Right cardiac atrium (tissue), 5 donors: ENCODE measurements at regions not wholly inside any gene's neighbourhood (a gene's known extent, or its start where the extent isn't known, plus 50 kb on each side); places are given as distances from the start of the nearest gene placed in this dataset.

Experiments
- ATAC-seq, 2 donors: fragments of 200-7000 bp; cut with Tn5 transposase; one replicate each; pipeline versions ENCODE4 v1.8.0 to v1.9.1; 2020; ENCODE audit warnings: moderate library complexity in 2 of 2, mild to moderate bottlenecking in 1 of 2
- DNase-seq, 3 donors: peaks; one replicate each; pipeline ENCODE4 v3.0.0-alpha.2; 2020
- H3K27ac ChIP-seq: one replicate; pipeline ENCODE4 v1.5.1; 2013; ENCODE audit warnings: mild to moderate bottlenecking, low read length, control low read depth, moderate library complexity
- H3K27me3 ChIP-seq: one replicate; pipeline ENCODE4 v1.6.1; 2013; ENCODE audit not compliant: control insufficient read depth, insufficient read depth
- H3K4me1 ChIP-seq: one replicate; pipeline ENCODE4 v1.6.1; 2013; ENCODE audit warnings: low read length; ENCODE audit not compliant: control insufficient read depth, insufficient read depth
- H3K4me3 ChIP-seq: one replicate; pipeline ENCODE4 v1.5.1; 2013; ENCODE audit warnings: low read length, control low read depth
- H3K9me3 ChIP-seq: one replicate; pipeline ENCODE4 v1.6.1; 2013; ENCODE audit warnings: low read length; ENCODE audit not compliant: control insufficient read depth
- WGBS: extraction: QIAGEN DNeasy Blood & Tissue Kit; methylation state at CpG from one replicate; pipeline ENCODE4 v1.1.7; 2013; 5-methylcytosine and 5-hydroxymethylcytosine counted together
- intact Hi-C, 4 donors: fragments of 100-400 bp; cut with DNase I; formaldehyde crosslinking; loops; one replicate each; pipeline versions ENCODE4 v1.11.0 to v1.14.0; 2022 to 2023
- donor health status: healthy with polysubstance abuse.
- donor health status: DM: no; HTN: yes; CAD: no.
- donor health status: DM: no; HTN: no; CAD: no.
- donor health status: DM: no; HTN: yes; CAD: no; lungs with severe emphysema.
- donor health status: DM: yes; HTN: yes; CAD: no.

DNA sequence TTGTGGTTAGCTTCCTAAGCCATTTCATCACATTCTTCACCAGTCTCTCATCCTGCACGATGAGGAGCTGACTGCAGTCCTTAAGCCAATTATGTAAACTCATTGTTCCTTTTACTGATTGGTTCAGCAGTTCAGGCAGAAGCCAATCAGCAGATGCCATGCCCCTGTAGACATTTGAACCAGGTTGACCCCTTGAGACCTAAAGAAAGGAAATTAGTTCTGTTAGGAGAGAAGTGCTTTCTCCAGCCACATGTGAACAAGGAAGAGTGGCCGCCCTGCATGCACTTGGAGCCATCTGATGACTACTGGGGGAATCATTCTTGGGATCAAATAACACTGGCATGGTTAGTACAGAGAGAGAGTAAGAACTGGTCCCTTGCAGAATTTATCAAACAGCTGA, 535.2 kb upstream of the ID4 start:
- Histone ChIP-seq H3K27me3 (no peaks in the 10 kb centered on the region), H3K27ac (no peak overlapping the region), H3K9me3 (no peaks in the 10 kb centered on the region), H3K4me3 (no peak overlapping the region), H3K4me1 (no peaks in the 10 kb centered on the region)
- intact Hi-C loops: no loop called here
- 68% methylated on average over 2 of the region's 2 CpGs for WGBS
- DNase-seq (no peak), ATAC-seq (no peak)

DNA sequence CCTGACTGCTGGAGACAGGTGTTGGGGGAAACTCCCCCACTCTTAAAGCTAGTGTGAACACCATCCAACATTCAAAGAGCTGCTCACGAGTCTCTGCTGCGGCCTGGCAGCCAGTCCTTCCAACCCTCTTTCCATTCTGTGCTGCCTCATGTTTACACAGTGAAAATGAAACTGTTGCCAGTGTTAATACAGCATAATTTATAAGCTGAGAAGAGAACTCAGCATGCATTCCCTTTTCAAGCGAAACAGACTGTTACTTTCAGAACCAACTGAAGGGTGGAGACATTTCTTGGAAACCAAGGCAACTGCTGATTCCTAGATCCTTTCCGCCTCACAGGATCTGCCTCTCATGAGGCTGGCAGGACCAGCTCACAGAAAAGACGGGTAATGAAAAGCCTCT, 533.8 kb upstream of the ID4 start:
- intact Hi-C loops: no loop called here
- Histone ChIP-seq H3K4me1 (no peaks in the 10 kb centered on the region), H3K27ac (no peak overlapping the region), H3K9me3 (no peaks in the 10 kb centered on the region), H3K4me3 (no peak overlapping the region), H3K27me3 (no peaks in the 10 kb centered on the region)
- DNase-seq (peak in 1 of 3 donors; percentile 46), ATAC-seq (peak in 1 of 2 donors; percentile 41)
- 53% methylated on average over 5 of the region's 5 CpGs for WGBS

DNA sequence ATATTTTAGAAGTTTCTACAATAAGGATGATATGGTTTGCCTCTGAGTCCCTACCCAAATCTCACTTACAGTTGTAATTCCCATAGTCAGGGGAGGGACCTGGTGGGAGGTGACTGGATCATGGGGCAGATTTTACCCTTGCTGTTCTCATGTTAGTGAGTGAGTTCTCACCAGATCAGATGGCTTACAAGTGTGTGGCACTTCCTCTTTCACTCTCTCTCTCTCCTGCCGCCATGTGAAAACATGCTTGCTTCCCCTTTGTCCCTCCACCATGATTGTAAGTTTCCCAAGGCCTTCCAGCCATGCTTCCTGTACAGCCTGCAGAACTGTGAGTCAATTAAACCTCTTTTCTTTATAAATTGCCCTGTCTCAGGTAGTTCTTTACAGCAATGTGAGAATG, 527.5 kb upstream of the ID4 start:
- WGBS: 90% methylated on average over 1 of the region's 1 CpG
- no peaks in the 10 kb centered on the region for H3K27me3 ChIP-seq
- H3K4me3 ChIP-seq: no peak overlapping the region
- ATAC-seq: no peak
- no peak for DNase-seq
- H3K27ac ChIP-seq: no peak overlapping the region
- intact Hi-C loops: no loop called here
- no peaks in the 10 kb centered on the region for H3K4me1 ChIP-seq
- no peaks in the 10 kb centered on the region for H3K9me3 ChIP-seq

DNA sequence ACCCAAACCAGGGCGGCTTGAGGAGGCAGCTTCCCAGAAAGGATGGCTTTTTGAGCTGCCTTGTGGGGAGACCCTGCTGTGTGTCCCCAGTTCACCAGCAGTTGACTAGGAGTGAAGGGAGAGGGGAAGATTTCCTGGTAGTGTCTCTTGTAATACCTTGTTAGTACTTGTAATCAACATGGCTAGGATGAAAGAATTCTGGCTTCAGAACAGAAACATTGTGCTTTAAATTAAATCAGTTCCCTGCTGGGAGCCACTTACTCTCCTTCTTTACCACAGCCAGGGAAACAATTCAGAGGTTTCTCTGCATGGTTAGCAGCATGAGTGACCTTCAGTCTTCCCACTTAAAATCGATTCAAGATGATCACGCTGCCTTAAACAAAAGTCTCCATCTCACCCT, 525.4 kb upstream of the ID4 start:
- H3K4me3 ChIP-seq: no peak overlapping the region
- DNase-seq (no peak), ATAC-seq (no peak)
- no peaks in the 10 kb centered on the region for H3K27me3 ChIP-seq
- no peaks in the 10 kb centered on the region for H3K4me1 ChIP-seq
- intact Hi-C loops: no loop called here
- no peak overlapping the region for H3K27ac ChIP-seq
- 48% methylated on average over 3 of the region's 3 CpGs for WGBS
- no peaks in the 10 kb centered on the region for H3K9me3 ChIP-seq

DNA sequence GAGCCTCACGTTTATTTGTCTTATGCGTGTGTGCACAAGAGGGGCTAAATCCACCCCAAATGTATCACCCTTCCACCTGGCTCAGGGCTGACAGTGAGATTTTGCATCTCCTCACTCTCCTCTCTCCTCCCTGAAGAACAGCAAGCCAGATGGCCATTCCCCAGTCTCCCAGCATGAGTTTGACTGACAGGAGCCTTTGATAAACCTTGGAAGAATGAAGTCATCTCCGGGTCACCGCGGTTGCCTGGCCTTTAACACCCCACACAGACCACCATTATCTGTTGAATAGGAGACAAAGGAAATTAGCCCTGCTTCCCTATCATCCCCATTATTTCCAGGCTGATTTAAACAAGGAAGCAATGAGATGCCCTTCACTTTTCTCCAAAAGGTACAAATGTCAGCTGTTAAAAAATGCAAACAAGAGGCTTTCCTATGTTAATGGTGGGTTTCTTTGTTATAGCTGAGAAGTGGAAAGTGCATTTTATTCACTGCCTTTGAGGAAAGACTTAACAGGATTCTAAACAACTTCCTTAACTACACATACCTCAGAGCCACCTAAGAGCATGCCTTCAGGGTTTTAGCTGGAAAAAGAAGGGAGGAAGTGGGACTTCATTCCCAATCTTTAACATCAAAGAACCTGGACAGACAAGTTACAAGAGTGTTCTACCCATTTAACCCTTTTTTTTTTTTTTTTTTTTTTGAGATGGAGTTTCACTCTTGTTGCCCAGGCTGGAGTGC, 524.8 kb upstream of the ID4 start:
- intact Hi-C loops: no loop called here
- DNase-seq: no peak
- Histone ChIP-seq H3K27me3 (no peaks in the 10 kb centered on the region), H3K9me3 (no peaks in the 10 kb centered on the region), H3K27ac (no peak overlapping the region), H3K4me1 (no peaks in the 10 kb centered on the region), H3K4me3 (no peak overlapping the region)
- no peak for ATAC-seq
- 21% methylated on average over 5 of the region's 5 CpGs for WGBS

DNA sequence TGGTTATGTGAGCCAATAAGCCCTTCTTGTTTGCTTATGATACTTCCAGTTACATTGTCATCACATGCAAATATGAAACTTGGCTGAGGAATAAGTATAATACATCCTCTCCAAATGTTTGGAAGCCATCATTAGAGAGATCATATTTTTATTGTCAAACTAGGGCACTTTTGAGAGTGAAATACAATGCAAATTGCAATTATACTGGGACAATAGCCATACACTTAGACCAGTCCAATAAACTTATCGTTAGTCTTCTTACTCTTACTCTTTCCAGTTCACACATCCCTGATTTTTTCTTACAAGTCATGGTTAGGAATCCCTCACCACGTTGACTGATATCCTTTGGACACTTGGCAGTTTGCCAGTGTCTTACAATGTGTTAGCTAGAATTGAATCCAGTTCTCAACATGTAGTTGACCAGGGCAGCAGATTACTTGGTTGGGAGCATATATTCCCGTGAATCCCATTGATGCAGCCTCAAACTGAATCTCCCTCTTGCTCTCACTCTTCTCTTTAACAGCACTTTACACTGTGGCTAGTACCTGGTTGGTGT, 519.7 kb upstream of the ID4 start:
- H3K27ac ChIP-seq: no peak overlapping the region
- intact Hi-C loops: no loop called here
- 43% methylated on average over 3 of the region's 3 CpGs for WGBS
- no peak overlapping the region for H3K4me3 ChIP-seq
- no peaks in the 10 kb centered on the region for H3K9me3 ChIP-seq
- no peak for DNase-seq
- ATAC-seq: no peak
- H3K27me3 ChIP-seq: no peaks in the 10 kb centered on the region
- H3K4me1 ChIP-seq: no peaks in the 10 kb centered on the region

DNA sequence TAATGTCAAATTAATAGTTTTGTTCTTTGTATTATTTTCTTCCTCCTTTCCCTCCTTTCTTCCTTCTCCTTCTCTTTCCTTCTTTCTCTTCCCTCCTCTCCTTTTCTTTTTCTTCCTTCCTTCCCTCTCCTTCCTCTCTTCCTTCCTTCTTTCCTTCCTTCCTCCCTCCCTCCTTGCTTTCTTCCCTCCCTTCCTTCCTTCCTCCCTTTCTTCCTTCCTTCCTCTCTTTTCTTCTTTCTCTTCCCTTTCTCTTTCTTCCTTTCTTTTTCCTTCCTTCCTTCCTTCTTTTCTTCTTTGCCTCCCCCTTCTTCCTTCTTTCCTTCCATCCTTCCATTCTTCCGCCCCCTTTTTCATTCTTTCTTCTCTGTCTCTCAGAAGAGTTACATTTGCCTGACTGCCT, 518.2 kb upstream of the ID4 start:
- intact Hi-C loops: no loop called here
- DNase-seq: no peak
- Histone ChIP-seq H3K27ac (no peak overlapping the region), H3K4me3 (no peak overlapping the region), H3K27me3 (no peaks in the 10 kb centered on the region), H3K4me1 (no peaks in the 10 kb centered on the region), H3K9me3 (no peaks in the 10 kb centered on the region)
- WGBS: 93% methylated on average over 1 of the region's 1 CpG
- ATAC-seq: no peak

DNA sequence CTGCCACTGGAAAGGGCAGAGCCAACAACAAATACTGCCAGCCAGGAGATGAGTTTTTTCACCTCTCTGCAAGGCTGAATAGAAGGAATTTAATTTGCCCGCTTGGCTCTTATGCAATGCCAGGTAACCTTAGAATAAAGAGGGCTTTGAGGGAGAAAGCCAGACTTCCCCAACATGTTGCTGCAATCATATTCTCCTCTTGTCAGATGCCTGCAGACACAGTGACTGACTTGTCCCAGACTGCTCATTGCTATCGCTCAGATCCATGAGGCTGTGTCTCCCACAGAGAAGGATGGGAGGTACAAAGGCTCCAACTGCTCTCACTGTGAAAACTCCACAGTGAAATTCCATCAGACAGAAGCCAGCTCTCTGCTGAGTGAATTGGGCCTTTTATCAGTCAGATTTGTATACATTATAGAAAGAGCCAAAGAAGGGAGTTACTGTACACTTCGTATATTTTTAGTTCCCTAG, 517.0 kb upstream of the ID4 start:
- no peak overlapping the region for H3K27ac ChIP-seq
- WGBS: 43% methylated on average over 3 of the region's 3 CpGs

DNA sequence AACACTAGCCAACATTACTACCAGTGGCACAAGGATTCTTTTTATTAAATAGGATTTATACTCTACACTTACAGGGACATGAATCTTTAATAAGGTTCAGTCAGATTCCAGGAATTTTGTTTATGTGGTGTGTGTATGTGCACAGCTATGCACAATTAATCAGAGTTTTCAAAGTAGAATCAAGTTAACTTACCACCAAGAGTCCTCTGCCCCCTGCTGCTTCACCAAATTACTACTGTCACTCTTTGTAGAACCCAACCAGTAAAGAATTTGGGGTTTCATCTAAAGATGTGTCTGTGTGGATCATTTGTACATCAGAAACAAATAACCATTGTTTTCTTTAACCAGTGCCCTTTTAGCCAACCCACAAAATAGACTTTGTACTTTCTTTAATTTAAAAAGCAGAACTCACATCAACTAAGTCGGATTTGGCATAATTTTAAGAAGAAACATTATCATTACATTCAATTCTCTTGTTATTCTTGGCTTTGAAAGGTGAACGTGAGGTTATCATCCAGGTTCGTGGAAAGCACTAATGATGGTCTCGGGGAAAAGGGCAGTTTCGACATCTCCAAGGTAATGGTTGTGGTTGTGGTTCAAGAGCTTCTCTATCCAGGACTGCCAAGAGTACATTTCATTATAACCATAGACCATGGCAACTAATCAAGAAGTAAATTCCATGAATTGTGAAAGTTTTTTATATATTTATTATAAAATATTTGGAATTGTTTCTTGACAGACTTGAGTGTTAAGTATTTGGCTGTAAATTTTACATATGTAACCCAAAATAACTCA, 514.3 kb upstream of the ID4 start:
- H3K27me3 ChIP-seq: no peaks in the 10 kb centered on the region
- no peak overlapping the region for H3K4me3 ChIP-seq
- intact Hi-C loops: no loop called here
- DNase-seq: no peak
- no peaks in the 10 kb centered on the region for H3K9me3 ChIP-seq
- 68% methylated on average over 5 of the region's 5 CpGs for WGBS
- no peaks in the 10 kb centered on the region for H3K4me1 ChIP-seq
- H3K27ac ChIP-seq: no peak overlapping the region
- ATAC-seq: no peak

More for the DNA sequence above, 517.0 kb upstream of the ID4 start:
- intact Hi-C loops: no loop called here
- no peaks in the 10 kb centered on the region for H3K9me3 ChIP-seq
- DNase-seq: no peak
- no peak overlapping the region for H3K4me3 ChIP-seq
- H3K27me3 ChIP-seq: no peaks in the 10 kb centered on the region
- ATAC-seq: no peak
- H3K4me1 ChIP-seq: no peaks in the 10 kb centered on the region

DNA sequence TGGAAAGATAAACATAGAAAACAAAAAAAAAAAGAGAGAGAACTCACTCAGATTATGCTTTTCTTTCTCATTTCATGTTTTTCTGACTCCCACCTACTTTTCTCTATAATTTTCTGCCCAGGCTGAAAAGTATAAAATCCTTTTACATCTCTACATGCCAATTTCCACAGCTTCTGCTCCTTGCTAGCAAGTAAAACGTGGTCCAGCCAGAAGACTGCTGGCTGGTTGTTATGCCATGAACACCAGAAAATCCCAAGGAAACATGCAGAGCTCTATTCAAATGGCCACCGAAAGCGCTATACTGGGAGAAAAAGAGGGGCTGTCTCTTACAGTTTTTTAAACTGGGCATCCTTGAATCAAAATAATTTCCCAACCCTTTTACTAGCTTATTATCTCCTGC, 512.8 kb upstream of the ID4 start:
- DNase-seq (no peak), ATAC-seq (no peak)
- Histone ChIP-seq H3K4me3 (no peak overlapping the region), H3K27ac (no peak overlapping the region), H3K27me3 (no peaks in the 10 kb centered on the region), H3K4me1 (no peaks in the 10 kb centered on the region), H3K9me3 (no peaks in the 10 kb centered on the region)
- 73% methylated on average over 3 of the region's 3 CpGs for WGBS
- intact Hi-C loops: no loop called here

DNA sequence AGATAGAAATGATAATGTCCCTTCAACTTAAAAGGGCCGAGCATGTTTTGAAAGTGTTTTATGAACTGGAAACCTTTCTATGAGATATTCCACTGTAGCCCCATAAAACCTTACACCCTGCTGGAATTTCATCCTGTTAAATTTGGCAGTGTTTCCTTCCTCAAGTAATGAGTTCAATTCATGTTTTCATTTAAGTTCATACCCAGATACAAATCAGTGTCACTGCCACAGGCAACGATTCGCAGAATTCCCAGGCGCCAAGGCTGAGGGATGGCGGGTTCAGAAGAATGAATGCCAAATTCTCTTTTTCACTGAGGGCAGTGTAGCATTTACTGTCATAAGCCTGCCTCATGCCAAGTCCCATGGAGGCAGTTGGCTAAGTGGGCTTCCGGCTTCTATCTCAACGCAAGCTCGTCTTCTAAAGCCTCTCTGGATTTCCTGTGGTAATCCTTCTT, 511.8 kb upstream of the ID4 start:
- H3K4me1 ChIP-seq: no peaks in the 10 kb centered on the region
- ATAC-seq: no peak
- intact Hi-C loops: no loop called here

More for the DNA sequence above, 511.8 kb upstream of the ID4 start:
- Histone ChIP-seq H3K4me3 (no peak overlapping the region), H3K27me3 (no peaks in the 10 kb centered on the region), H3K27ac (no peak overlapping the region), H3K9me3 (no peaks in the 10 kb centered on the region)
- DNase-seq: no peak
- WGBS: 58% methylated on average over 8 of the region's 8 CpGs
